HEK293T (cell line): ENCODE measurements at regions not wholly inside any gene's neighbourhood (a gene's known extent, or its start where the extent isn't known, plus 50 kb on each side); places are given as distances from the start of the nearest gene placed in this dataset.

Experiments
- ARNT ChIP-seq: fragments of 450-650 bp; IDR thresholded peaks from 2 replicates; pipeline ENCODE4 v1.6.1; 2017; ENCODE audit warnings: mild to moderate bottlenecking
- BHLHE40 ChIP-seq: fragments of 450-650 bp; IDR thresholded peaks from 2 replicates; pipeline ENCODE4 v1.6.1; 2016; ENCODE audit warnings: mild to moderate bottlenecking, moderate library complexity, borderline replicate concordance
- ELF4 ChIP-seq: fragments of 450-650 bp; IDR thresholded peaks from 2 replicates; pipeline ENCODE4 v1.6.1; 2017; ENCODE audit warnings: antibody characterized with exemption
- FOXK2 ChIP-seq: fragments of 450-650 bp; IDR thresholded peaks from 2 replicates; pipeline ENCODE4 v1.6.1; 2016; ENCODE audit warnings: mild to moderate bottlenecking
- FOXM1 ChIP-seq: fragments of 450-650 bp; IDR thresholded peaks from 2 replicates; pipeline ENCODE4 v1.6.1; 2017; ENCODE audit warnings: mild to moderate bottlenecking, borderline replicate concordance
- LEF1 ChIP-seq: fragments of 450-650 bp; IDR thresholded peaks from 2 replicates; pipeline ENCODE4 v1.6.1; 2017; ENCODE audit warnings: mild to moderate bottlenecking, borderline replicate concordance
- SP1 ChIP-seq: fragments of 450-650 bp; IDR thresholded peaks from 2 replicates; pipeline ENCODE4 v1.6.1; 2017
- TF ChIP-seq, protein P1 (sequence below): fragments of 450-650 bp; IDR thresholded peaks from 2 replicates; pipeline ENCODE4 v1.6.1; 2016

DNA sequence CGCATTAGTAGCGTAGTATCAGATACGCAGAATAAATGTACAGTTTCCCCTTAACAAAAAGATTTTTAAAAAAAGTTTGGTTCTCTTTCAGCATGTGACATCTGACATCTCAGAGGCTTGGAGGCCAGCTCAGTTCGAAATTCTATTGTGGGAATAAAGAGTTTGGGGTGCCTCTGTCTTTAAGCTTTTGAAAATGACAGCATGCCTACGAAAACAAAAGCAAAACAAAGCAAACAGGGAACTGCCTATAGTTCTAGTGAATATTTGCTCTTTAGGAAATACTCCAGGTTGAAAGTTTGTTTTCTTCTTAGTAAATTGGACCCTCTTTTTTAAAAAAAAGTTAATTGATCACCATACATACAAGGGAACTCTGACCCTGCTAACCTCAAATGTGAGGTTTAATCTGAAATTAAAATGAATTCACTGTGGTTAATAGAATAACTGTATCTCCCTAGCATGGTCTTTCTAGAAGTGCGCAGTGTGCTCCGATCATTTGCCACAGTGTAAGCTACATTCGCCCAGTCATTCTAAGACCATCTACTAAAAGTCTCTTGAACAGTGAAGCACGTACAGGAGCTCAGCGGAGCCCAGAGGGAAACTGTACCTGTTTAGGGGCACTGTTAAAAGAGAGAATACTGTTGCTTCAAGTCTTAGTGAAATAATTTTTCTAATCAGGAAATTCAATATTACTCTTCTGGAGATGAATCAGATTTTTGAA lies 347.0 kb upstream of the CDH2 start:
- TF ChIP-seq FOXK2 (no peak), BHLHE40 (no peak), ARNT (no peak), ELF4 (no peak), LEF1 (no peak), FOXM1 (no peak), SP1 (no peak)
- TF ChIP-seq, protein P1, sequence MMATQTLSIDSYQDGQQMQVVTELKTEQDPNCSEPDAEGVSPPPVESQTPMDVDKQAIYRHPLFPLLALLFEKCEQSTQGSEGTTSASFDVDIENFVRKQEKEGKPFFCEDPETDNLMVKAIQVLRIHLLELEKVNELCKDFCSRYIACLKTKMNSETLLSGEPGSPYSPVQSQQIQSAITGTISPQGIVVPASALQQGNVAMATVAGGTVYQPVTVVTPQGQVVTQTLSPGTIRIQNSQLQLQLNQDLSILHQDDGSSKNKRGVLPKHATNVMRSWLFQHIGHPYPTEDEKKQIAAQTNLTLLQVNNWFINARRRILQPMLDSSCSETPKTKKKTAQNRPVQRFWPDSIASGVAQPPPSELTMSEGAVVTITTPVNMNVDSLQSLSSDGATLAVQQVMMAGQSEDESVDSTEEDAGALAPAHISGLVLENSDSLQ, result no peak
